DMS53 (cell line): ENCODE measurements at regions not wholly inside any gene's neighbourhood (a gene's known extent, or its start where the extent isn't known, plus 50 kb on each side); places are given as distances from the start of the nearest gene placed in this dataset.
A peak's percentile ranks its signal among the peaks of the same experiment; 100 is the strongest.

Experiments used
- DNase-seq: peaks from one replicate; lab custom pipeline; 2025; lab: John Stamatoyannopoulos, UW

DNA sequence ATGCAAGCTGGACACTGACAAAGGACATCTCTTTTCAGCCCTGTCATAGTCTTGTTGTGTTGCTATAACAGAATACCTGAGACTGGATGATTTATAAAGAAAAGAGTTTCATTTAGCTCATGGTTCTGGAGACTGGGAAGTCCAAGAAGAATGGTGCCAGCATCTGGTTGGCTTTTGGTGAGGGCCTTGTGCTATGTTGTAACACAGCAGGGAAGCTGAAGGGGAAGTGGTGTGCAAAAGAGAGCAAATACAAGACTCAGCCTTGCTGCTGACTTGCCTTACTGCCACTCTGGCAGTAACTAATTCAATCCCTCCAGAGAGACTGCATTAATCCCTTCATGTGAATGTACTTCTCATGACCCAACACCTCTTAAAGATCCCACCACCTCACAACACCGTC, 356.3 kb upstream of the PROK2 start:
- DNase-seq, result no peak

DNA sequence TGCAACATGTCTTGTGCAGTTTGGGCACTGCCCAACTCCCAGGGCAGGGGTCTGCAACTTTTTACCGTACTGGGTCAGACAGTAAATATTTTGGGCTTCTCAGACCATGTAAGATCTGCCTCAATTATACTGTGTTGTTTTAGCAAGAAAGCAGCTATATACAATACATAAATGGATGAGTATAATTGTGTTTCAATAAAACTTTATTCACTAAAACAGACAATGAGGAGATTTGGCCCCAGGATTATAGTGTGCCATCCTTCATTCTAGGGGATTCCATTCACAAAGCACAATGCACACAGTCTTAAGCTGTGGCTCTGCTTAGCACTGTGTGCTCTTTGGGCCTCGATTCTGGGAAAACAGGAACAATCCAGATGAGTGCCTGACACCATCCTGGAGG, 354.4 kb upstream of the PROK2 start:
- DNase-seq, result no peak

DNA sequence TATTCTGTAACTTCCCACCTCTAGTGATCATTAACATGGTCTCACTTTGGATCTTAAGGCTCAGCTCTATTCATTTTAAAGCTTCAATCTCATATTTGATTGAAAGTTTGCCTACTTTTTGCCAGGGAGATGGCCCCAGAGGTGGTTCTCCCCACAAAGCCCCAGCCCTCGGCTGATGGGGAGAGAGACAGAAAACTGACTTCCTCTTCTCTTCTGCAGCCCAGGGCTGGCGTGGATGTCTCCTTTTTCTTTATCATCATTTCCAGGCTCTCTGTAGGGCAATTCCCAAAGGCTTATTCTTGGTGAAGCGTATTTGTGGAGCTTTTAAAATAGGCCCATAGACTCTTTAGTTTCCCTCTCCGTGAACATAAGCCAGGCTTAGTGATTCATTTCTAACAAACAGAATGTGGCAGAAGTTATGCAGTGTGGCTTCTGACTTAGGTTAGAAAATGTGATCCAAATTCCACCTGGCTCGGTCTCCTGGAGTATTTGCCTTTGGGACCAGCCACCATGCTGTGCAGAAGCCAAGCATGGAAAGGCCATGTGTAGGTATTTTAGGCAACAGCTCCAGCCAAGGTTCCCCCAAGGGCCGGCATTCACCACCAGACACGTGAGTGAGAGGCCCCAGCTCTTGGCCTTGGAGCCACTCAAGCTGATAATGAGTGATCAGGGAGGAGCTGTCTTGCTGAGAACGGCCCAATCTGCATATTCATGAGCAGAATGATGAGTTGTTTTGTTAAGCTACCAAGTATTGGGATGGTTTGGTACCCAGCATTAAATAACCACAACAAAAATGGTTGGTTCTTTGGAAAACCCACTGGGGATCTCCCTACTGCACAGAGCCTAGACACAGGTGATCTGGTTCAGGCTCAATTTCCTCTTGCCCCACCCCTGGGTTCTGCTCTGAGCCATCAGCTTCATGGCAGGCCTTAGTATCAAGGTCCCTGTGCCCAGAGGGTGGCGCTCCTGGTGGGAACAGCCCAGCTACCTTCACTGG, 353.2 kb upstream of the PROK2 start:
- no peak for DNase-seq

DNA sequence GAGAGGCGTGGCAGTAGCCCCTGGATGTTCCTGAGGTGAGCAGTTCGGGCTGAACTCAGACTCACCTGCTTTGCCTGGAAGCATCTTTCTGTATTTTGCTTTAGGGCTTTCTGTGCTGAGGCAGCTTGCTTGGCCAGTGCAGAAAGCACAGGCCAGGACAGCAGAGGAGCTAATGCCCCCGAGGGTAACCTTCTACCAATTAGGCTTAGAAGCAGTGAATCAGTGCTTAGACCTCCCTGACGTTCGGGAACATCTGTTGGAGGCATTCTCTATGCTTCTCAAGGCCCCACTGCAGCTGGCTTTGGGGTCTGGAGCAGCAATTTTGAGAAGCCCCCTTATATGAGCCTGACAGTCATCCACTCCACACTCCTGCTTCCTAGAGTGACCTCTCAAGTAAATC, 350.7 kb upstream of the PROK2 start:
- no peak for DNase-seq

DNA sequence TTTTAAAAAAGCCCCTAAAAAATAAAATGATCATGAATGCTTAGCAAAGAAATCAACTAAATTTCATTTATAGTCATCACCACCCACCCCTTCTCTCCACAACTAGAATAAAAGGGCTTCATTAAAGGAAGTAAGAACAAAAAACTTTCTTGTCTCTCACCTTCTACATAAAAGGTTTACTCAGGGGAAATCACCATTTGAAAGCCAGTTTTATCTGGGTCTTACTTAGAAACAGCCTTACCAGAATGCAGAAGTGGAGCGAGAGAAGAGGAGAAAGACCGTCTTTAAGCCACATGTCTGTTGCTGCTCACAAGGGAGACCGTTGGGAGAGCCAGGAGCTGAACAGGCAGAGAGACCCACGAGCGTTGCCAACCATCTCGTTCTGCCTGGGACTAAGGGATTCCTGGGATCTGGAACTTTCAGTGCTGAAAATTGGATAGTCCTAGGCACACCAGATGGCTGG, 350.1 kb upstream of the PROK2 start:
- DNase-seq, result no peak

DNA sequence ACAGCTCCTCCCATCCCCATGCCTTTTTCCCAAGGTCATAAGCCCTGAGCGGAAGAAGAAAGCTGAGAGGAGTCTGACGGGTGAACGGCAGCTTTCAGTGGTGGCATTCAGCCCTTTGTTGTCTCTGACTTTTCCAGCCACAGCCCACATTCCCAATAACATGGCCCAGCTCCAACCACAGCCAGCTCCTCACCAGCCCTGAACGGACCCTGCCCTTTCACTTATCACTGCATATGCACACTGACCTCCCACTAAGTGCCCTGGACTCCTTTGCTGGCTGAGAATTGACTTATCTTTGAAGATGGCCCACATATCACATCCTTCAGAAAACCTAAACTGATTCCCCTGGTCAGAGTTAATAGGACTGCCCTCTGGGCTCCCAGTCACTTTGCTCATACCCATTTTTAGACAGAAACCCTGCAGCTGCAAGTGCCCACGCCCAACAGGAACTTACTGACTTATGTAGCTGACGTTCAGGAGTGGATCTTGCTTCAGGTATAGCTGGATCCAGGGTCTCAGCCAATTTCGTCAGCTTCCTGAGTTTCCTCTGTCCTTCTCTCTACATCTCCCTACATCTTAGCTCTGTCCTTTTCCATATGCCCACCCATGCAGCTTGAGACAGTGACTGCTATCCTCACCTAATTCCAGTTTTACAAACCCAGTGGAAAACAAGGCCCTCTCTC, 348.5 kb upstream of the PROK2 start:
- DNase-seq, result no peak

DNA sequence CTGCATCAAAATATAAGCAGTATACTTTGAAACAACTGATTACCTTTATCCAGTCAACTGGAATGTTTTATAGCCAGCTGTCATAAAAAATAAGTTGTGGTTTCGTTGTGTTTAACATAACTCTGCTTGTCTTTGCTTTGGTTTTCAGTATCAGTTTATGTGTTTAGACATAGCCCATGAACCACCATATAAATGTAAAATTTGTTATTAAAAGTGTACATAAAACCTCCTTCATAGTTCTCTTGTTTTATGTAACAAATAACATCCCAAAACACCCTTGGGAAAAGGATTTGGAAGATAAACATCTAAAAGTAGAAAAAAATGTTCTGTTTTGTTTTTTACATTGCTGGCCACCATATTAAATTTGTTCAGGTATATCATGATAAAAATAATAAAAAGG, 347.0 kb upstream of the PROK2 start:
- no peak for DNase-seq

DNA sequence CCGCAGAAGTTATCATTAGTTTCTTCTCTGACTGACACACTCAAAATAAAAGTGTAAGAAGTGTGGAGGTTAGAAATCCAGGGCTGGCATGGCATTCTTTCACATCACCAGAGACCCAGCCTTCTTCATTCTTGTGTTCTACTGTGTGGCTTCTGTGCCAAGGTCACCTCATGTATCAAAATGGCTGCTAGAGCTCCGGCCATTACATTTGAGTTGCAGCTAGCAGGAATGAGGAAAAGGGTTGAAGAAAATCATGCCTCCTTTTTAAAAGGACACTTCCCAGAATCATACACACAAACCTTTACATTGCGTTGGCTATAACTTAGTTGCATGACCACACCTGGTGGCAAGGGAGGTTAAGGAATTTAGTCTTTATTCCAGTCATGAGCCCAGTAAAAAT, 345.6 kb upstream of the PROK2 start:
- DNase-seq, result no peak

DNA sequence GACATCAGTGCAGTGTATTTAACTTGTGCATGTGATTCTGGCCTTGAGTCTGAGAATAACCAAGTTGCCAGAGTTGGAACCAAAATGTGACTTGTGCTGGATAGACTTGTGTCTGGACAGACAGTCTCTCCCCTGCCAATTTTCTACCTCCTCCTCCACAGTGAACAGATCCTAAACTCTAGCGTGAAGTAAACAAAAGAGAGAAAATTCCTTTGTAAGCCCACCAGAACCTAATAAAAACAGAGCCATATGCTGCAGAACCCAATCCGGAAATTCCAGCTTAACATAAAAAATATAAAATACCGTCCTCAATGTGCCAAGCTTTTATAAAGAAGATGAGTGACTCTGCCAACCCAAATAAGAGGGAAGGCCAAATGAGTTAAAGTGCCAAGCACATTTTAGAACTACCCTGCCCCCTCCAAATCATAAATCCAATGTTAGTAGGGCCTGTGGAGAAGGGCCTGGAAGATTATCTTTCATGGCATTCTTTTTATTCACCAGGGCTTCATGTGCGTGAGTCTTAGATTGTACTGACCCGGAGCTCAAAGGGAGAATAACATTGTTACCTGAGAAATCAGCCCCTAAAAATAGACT, 344.6 kb upstream of the PROK2 start:
- no peak for DNase-seq

DNA sequence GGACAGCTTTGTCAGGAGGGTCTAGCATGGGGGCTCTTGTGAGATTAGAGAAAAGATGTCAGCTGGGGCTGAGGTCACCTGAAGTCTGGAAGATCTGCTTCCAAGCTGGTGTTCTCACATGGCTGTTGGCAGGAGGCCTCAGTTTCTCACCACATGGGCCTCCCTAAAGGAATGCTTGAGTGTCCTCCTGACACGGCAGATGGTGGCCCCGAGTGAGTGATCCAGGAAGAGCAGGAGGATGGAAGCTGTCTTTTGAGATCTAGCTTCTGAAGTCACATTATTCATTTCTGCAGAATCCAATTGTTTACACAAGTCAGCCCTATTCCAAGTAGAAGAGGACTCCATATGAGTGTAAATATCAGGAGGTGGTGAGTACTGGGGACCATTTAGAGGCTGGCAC, 344.0 kb upstream of the PROK2 start:
- no peak for DNase-seq

DNA sequence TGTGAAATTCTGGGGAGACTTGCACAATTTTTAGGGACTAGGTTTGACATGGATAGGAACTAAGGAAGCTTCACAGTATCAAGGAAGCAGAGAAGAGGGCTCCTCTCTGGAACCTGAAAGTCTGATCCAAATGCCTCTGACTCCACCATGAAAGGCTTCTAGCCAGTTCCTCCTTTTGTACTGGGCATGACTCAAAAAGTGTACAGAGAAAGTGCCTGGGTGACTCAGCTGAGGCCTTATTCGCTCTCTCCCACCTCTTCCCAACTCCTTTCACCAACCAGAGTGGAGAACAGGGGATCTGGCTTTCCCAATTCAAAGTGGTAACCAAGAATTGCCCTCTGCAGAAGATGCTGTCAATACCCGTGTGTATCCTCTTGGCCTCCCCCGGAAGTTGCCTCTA, 342.9 kb upstream of the PROK2 start:
- peak; percentile 1 for DNase-seq

DNA sequence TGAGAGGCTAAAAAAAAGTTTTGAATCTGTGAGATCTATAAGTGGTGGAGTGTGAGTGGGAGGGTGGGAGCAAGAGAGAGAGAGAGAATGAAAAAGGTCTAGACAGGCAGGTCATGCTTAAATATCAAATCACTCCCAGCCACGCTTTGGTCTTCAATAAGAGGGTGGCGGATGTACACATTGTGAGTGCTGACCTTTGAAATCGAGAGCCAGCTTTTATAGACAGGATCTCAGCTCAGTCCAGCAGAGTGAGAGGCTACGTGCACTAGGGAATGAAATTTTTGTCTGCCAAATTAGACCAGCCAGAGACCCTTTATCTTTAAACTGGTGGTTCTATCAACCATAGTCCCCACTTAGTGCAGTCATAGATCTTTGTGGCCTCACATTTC, 342.3 kb upstream of the PROK2 start:
- DNase-seq, result no peak

DNA sequence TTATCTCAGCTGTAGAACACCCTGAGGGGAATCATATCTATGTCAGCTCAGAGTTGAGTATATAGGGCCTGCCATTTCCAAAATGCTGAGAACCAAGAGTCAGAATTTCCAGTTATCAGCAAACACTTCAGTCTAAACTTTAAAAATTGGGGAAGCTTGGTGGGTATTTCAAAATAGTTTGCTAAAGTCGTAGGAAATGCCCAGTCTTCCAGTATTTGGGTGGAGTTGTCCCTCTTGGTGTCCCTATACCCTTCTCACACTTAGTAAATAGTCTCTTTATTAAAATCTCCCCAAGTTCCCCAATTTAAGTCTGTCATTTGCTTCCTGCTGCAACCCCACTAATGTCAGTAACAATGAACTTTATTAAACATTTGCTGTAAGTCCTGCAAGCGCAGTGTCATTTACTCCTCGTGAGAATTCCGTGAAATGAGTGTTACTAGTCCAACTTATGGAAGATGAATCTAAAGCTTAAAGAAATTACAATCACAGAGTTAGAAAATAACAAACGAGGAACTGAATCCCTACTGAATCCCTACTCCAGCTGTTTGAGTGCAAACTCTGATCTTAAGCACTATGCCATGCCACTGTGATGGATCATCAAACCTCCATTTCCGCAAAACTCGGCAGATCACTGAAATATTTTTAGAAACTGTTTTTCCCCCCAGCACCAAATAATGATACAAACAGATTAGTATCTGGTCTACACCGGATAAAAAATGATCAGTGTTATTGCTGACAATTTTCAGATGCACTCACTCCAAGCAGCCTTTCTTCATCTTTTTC, 341.7 kb upstream of the PROK2 start:
- DNase-seq, result no peak

DNA sequence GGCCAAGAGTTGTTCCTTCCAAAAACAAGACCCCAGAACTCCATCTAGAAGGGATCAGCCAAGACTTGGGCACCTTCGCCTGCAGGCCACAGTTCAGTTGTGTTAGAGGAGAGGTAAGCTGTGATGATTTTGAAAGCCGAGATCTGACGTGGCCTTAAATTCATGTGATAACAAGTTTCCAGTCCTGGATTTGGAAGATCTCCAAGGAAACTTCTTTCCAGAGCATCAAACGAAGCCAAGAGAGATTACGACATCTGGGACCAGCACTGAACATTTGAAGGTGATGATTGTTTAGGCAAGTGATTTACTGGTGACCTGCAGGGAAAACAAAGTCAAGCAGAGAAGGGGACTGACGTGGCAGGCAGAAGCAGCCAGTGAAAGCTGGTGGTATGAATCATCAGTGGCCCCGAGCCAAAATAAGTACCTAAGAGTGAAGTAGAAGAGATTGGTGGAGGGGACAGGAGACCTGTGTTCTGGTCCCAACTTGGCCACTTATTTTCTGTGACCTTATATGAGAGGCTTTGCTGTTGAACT, 339.0 kb upstream of the PROK2 start:
- peak; percentile 61 for DNase-seq

DNA sequence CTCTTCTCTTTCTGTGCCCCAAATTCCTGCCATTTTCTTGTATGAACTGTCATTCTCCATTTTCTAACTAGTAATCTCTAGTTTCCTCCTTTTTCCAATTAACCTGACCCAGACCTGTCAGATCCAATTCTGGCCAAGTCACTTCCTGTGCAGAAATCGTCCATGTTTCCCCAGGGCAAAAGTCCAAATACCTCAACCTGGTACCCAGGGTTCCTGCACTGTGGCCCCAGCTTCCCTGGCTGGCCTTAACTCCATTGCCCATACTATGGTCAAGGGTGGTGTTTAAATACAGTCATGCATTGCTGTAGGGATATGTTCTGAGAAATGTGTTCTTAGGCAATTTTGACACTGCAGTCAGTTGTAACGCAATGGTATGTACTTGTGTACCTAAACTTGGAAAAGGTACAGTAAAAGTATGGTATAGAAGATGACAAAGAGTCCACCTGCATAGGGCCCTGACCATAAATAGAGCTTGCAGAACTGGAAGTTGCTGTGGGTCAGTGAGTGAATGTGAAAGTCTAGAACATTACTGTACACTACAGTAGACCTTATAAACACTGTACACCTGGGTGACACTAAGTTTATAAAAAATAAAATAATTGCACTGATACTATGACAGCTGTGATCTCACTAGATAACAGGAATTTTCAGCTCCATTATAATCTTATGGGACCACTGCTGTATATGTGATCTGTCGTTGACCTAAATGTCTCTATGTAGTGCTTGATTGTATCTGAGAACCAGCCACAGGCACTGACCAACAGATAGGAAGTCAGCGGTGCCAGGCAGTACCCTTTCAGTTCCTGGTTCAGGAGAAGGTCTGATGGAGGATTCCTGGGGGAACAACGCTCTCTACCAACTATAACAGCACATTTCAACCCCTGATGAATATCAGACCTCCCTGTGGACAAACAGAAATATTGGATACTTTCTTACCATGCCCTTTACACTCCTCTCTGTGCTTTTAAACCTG, 336.1 kb upstream of the PROK2 start:
- no peak for DNase-seq

DNA sequence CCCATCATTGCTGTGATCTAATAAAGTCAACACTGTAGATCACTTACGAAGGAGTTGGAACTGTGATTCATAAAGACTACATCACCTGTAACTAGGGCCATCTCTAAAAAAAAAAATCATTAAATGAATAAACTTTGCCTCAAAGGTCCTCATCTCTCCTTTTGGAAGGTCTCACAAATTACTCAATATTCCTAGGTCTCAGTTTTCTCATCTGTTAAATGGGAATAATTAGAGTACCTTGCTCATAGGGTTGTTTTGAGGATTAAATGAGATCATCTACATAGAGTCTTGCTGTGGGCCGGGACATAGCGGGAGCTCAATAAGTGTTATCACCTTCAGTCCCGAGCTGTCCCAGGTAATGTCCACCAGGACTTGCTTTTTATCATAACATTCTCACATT, 335.1 kb upstream of the PROK2 start:
- peak; percentile 0 for DNase-seq

DNA sequence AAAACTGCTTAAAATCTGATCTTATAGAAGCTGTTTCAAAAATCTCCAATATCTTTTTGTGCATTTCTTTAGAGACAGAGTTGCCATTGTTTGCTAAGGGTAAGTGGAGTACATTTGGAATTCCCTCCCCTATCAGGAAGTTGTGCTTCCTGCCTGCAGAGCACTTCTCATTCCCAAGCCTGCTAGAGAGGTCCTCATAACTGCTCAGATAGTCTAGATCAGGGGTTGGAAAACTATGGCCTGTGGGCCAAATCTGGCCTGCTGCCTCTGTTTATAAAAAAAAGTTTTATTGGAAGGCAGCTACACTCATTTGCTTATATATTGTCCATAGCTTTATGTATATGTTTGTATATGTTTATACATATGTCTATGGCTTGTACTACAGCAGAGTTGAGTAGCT, 333.7 kb upstream of the PROK2 start:
- DNase-seq, result no peak

DNA sequence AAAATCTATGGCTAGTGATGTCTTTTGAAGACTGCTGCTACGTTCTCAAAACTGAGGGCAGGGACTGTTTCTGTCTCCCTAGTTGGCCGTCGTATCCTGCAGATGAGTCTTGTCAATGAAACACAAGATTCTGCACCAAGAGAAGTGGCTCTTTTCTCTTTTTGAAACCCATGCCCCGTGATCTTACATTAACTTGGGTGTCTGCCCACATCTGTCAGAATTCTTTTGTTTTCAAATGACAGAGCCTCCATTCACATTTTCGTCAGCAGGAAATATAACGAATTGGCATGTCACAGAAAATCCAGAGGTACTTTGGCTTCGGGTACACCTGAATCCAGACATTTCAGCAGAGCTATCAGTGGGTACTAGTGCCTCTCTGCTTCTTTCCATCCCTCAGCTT, 331.3 kb upstream of the PROK2 start:
- DNase-seq, result no peak

DNA sequence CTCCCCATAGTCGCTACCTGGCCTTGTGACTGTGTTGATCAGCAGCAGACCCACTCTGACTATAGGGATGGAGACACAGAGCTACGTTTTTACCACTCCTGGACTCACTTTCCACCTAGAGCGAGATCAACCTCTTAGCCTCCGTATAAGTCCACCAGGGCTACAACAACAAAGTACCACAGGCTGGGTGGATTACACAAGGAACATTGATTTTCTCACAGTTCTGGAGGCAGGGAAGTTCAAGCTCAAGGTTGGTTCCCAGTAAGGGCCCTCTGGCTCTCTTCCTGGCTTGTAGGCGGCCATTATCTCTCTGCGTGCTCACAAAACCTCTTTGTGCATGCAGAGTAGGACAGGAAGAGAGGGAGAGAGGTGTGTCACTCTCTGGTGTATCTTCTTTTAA, 330.4 kb upstream of the PROK2 start:
- DNase-seq, result no peak

DNA sequence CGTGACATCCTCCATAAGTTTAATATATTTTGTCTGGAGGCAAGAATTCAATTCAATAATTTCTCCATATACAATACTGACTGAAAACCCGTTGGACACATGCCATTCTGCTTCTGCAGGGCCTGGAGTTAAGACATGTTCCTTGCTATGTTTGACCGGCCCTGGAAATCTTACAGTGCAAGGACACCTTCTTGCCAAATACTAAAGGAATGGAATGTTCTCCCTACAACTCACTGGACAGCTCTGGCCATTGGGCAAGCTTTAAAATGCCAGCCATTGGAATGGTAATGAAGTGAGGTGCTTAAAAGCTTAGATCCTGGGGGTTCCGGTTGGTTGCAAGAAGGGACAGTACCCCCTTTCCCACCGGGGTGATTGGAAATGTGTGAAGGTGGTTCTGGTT, 329.8 kb upstream of the PROK2 start:
- no peak for DNase-seq

DNA sequence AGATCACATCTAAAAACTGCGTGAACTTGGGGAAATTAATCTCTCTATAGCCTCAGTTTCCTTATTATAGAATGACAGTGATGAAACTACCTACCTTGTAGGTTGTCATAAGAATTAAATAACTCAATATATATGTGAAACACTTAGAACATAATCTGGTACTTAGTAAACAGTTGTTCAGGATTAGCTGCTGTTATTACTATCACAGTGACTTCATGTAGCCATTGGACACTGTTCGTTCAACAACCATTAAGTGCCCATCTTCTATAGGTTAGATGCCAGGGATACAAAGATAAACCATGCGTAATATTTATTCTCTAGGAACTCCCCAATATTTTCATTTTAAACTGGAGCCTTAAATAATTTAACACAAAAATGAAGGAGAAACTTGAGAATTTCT, 329.0 kb upstream of the PROK2 start:
- DNase-seq, result no peak
